ENCODE measurements at regions not wholly inside any gene's neighbourhood (a gene's known extent, or its start where the extent isn't known, plus 50 kb on each side); places are given as distances from the start of the nearest gene placed in this dataset.
"Not testable (repeated sequence)": the region's sequence is repeated elsewhere in the genome, so short reads cannot be mapped to it uniquely, and the experiment has no call there.

DNA sequence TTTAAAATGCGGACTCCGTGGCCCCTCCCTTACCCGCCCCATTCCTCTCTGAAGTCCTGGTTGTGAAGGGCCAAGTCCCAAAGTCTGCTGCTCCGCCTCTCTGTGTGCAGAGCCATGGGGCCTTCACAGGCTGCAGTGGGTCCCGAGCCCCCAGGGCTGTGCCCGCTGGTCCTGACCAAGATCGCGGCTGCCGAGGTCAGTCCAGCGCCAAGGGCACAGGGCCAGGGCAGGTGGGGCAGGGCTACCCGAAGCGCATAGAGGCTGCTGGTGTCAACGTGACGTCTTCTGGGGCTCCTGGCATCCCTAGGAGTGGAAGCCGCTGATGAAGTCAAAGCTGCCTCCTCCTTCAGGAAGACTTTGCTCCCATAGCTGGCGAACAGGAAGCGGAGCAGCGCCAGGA is 858.8 kb downstream of the TUBA3C start:
- not testable (repeated sequence) for DNase-seq (ENCODE audit: low spot score)

DNA sequence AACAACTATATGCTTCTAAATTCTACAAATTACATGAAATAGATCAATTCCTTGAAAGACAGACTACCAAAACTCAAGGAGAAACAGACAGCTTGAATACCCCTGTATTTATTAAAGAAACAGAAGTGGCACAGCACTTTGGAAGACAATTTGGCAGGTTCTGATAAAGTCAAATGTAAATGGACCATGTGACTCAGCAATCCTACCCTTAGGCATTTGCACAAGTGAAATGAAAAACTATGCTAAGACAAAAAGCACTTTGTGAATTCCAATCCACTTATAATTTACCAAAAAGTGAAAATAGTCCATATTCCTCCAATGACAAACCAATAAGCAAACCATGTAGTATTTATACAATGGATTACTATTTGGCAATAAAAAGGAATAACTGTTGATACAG is 862.0 kb downstream of the TUBA3C start:
- not testable (repeated sequence) for DNase-seq (ENCODE audit: low spot score)

- DNase-seq (ENCODE audit: low spot score) = not testable (repeated sequence)
Measured at GRCh38 chr13:18303240-18303813, 878.3 kb downstream of the TUBA3C start.

- DNase-seq (ENCODE audit: low spot score) = not testable (repeated sequence)
Measured at GRCh38 chr13:18300968-18301367, 880.7 kb downstream of the TUBA3C start.

GRCh38 chr13:18297359-18297758 is 884.3 kb downstream of the TUBA3C start:
- not testable (repeated sequence) for DNase-seq (ENCODE audit: low spot score)

DNA sequence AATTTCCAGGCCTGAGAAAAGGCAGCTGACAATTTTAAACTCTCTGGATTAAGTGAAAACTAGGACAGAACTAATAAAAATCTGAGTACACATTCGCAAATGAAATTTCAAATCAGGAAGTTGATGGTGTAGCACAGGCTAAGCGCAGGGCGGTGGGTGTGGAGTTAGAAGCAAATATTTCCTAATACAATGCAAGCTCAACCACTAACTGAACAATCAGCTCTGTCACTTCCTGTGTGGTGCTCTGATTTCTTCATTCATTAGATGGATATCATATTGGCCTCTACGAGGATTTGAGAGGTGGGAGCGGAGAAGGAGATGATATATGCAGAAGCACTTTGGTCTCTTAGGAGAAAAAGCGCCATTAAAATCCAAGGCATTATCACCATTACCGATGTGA is 885.0 kb downstream of the TUBA3C start:
- not testable (repeated sequence) for DNase-seq (ENCODE audit: low spot score)

DNA sequence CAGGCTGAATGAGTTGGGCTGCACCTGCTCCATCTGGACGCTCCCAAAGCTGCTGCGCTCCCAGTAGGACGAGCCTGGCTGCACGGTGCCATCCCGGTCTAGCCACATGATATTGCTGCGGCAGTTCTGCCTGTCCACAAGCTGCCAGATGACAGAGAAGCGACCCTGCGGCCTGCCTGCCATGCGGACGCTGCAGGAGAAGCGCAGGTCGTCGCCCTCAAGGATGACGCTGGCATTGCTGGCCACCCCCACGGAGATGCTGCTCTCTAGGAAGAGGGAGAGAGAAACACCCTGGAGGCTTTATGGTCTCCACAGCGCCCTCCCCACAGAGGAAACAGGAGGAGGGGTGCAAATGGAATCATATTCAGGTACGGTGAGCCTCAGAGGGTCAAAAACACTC is 887.3 kb downstream of the TUBA3C start:
- not testable (repeated sequence) for DNase-seq (ENCODE audit: low spot score)

DNA sequence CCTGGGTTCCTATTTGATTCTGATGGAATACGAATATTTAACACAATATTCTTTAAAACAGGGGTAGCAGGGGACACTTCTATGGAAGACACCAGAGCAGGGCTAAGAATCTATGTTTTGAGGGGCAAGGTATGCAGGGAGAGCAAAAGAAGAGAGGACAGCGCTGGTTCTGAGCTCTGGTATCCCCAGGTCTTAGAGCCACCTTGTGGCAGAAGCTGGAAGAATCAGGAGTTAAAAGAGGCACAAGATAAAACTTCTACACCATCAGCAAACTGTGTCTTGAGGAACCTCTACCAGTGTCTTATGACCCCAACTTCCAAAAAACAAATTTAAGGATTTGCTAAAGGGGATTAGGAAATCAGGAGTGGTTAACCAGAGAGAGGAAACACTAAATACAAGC is 894.8 kb downstream of the TUBA3C start:
- DNase-seq (ENCODE audit: low spot score) = not testable (repeated sequence)

- not testable (repeated sequence) for DNase-seq (ENCODE audit: low spot score)
Measured at GRCh38 chr13:18285663-18286062, 896.0 kb downstream of the TUBA3C start.

- DNase-seq (ENCODE audit: low spot score) = not testable (repeated sequence)
Measured at GRCh38 chr13:18284040-18284439, 897.6 kb downstream of the TUBA3C start.

- DNase-seq (ENCODE audit: low spot score) = peak; percentile 68
Measured at GRCh38 chr13:18281829-18282597, 899.6 kb downstream of the TUBA3C start.

DNA sequence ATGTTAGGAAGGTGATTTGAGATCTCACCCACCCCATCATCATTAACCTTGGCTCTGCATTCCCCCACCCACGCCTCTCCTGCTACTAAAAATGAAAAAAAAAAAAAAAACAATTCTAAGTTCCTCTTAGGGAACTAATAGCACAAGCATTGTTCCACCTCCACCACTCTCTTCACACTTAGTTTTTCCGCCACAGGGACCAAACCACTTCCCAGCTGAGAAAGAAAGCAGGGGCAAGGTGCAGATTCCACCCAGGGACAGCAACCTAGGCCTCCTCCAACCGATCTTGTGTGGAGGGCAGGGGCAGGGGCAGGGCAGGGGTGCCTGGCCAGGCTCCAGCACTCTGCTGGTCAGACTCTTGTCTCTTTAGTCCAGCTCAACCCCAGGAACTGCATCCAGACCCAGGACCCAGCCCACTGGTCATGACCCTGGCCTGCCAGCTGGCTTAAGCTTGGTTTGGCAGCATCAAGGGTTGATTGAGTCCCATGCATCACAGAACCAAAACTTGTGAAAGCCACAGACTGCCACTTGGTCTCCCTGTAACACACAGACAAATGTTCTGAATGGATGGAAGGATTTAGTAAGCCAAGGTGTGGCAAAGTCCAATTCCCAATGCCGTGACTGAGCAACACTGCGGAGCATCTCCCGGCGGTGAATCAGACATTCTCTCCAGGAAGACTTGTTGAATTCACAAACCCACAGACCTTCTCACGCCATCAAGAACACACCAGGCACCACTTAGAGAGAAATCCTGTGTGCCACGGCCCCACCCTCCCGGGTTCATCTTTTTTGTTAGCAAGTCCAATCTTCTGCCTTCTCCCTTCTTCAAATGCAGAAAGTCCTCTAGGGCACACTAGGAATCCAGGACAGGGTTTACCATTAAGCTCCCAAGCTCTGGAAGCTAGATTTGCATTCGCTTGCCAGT is 900.5 kb downstream of the TUBA3C start:
- DNase-seq (ENCODE audit: low spot score) = peak; percentile 27

DNA sequence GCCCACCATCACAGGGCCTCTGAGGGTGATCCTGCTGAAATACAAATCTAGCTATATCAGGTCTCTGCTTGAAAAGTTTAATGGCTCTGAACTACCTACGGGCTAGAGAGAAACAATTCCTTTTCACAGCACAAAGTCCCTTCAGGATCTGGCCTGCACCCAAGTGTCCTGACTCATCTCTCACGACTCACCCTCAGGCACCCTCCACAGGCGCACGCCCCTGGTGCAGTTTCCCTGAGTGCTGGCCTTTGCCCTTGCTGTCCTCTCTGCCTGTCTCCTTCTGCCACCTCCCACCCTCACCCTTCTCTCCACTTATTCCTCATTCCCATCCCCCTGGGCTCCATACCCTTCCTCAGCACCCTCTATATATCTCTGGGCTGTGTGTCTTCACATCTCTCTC is 901.7 kb downstream of the TUBA3C start:
- not testable (repeated sequence) for DNase-seq (ENCODE audit: low spot score)

GRCh38 chr13:18277372-18277771 is 904.3 kb downstream of the TUBA3C start:
- DNase-seq (ENCODE audit: low spot score) = not testable (repeated sequence)

DNA sequence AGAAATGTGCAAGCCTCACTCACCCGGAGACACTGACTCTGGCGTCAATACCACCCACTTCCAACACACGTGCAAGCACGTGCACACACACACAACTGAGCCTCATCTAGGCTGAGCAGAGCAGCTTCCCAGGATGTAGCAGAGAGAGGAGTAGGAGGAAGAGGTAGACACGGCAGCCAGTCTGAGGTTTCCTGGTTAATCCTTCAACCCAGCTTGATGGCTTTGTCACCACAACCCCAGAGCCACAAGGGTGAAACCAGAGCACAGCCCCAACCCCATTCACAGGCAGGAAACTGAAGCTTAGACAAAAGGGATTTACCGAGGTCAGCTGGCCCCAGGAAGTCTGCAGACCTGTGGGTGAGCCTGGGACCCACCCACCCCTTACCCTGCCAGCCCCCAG is 905.3 kb downstream of the TUBA3C start:
- not testable (repeated sequence) for DNase-seq (ENCODE audit: low spot score)

GRCh38 chr13:18273785-18274514 is 907.7 kb downstream of the TUBA3C start:
- DNase-seq (ENCODE audit: low spot score) = not testable (repeated sequence)

- not testable (repeated sequence) for DNase-seq (ENCODE audit: low spot score)
Measured at GRCh38 chr13:18258801-18259419, 922.7 kb downstream of the TUBA3C start.

DNA sequence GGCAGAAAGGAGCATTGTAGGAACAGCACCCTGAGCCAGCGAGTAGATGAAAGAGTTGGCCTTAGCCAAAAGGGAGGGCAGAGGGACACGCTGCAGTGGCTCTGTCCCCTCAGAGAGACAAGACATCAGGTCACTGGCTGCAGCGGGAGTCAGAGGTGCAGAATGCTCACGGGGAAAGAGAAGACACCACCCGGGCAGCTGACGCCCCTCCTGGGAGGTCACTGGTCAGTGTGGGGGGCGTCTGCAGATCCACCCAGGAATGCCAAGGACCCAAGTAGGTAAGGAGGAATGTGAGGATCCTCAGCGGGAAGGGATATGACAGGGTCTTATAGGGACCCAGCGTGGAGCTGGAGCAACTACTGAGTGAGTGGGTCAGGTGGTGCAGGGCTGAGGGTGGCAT is 923.9 kb downstream of the TUBA3C start:
- not testable (repeated sequence) for DNase-seq (ENCODE audit: low spot score)

DNA sequence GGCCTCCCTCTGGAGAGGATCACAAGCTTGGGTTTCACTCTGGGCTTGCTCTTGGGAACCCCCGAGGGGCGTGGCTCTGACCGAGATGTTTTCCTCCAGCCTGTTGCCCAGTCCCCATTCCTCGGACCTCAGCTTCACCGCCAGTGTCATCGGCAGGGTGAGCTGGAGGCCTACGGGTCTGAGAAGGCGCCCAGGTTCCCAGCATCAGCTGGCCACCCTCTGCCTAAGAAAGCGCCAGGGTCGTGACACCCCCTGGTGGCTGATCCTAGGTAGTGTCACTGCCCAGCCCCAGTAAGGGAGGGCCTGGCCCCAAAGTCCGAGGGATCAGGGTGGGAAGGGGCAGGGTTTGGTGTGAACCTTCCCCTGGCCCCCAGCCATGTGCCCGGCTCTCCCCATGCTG is 928.8 kb downstream of the TUBA3C start:
- not testable (repeated sequence) for DNase-seq (ENCODE audit: low spot score)

GRCh38 chr13:18248533-18249240 is 932.9 kb downstream of the TUBA3C start:
- not testable (repeated sequence) for DNase-seq (ENCODE audit: low spot score)

DNA sequence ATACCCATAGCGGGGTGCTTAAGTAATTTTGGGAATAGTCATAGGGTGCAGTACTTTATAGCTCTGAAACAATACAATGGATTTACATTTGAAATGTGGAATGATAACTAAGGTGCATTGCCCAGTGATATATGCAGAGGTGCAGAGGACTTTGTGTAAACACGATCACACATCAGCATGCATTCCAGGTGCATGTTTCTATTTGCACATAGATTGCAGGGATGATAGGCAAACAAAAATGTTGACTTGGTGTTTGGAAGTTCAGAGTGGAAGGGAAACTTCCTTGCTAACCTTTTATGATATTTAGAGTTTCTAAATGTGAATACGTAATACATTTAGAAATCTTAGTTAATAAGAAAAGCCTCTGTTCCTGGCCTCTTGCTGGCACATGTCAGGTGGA is 941.5 kb downstream of the TUBA3C start:
- DNase-seq (ENCODE audit: low spot score) = not testable (repeated sequence)
